GM19324 (cell line): ENCODE measurements at regions not wholly inside any gene's neighbourhood (a gene's known extent, or its start where the extent isn't known, plus 50 kb on each side); places are given as distances from the start of the nearest gene placed in this dataset.

ENCODE experiments used
- ATAC-seq: cut with Tn5 transposase; IDR thresholded peaks from one replicate; pipeline ENCODE4 v1.9.1; 2021; ENCODE audit warnings: mild to moderate bottlenecking, moderate library complexity; ENCODE audit not compliant: unreplicated experiment, low FRiP score

DNA sequence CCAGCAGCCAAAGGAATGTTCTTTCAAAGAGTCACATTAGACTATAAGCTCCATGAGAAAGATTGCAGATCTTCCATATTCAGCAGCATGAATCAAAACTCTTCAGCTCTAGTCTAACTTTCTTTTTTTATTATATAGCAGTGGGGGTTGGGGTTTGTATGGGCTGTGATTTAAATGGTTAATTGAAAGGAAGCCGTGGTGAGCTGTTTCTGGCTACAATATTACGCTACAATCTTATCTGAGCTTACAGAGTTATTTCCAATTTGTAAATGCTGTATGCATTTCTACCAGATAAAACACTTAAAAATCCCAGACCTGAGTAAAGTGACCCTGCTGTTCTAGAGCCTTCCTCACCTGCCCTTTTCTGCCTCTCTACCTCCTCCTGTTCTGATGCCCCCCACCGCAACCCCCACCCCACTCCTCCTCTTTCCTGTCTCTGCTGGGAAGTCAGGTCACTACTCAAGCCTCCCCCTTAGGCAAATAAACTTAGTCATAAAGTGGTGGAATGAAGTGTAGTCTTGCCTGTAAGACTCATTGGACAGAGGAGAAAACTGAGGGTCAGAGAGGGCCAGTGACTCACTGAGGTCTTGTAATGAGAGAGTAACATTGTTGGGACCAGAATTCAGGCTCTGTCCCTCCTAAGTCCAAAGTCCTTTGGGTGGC lies 1089.5 kb downstream of the BCL11B start:
- ATAC-seq: no peak

DNA sequence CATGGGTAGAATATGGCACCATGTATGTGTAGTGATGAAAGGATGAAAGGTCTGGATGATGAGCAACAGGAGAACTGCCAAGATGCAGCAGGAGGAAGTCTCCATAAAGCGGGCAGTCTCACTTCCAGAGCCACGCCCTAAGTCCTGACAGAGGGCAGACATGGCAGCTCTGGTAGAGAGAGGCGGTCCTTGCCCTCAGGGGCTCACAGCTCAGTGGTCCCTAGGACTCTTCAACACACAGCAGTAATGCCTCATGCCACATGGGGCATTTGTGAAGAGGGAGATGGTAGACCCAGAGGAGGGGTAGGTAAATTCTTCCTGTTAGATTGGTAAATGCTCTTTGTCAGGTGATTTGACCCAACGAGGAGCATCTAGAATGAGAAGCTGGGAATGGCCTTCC lies 1088.4 kb downstream of the BCL11B start:
- no peak for ATAC-seq

DNA sequence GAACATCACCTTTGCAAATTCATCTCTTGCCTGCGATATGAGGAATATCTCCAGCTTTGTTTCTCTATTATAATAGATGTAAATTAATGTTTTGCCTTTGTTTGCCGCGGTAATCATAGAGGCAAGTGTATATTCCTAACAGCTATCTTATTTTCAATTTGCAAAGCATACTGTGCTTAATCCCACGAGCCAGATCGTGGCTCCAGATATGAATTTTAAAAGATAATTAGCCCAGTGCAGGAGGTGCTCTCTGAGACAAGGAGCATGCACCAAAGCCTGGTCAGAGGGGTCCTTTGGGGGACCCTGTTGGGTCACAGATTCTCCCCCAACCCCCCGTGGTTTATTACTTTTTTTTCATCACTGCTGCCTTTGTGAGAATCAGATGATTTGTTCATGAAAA lies 1087.5 kb downstream of the BCL11B start:
- ATAC-seq: no peak

DNA sequence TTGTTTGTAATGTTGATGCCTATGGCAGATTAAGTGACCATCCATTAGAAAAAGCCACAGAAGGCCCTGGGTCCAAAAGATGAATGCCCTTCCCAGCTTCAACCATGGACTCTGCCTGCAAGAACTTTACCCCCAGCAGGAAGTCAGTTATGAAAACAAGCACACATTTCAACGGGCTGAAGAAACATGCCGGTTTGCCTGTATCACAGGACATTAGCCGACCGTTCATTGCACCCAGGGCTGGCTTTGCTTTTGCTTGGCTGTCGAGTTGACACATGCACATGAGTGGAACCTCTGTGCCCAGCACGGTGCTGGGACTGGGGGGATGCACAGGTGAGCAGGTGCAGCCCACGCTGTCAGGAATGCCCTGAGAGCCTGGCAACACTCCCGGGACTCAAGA lies 1087.0 kb downstream of the BCL11B start:
- no peak for ATAC-seq

DNA sequence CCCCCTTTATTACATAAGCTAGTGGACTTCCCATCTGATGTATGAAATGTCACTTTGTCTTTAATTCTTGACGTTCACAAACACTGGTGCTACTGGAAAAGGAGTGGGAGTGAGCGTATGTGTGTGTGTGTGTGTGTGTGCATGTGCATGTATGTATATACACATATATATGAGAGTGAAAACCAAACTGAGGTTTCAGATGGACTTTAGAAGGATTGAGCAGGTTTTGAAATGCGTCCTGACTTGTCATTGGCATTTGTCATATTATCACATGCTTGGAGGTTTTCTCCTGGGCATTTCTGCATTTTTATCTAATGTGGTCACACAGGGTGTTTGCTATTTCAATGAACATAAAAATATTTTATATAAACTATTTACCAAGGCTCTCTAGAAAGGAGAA lies 1085.9 kb downstream of the BCL11B start:
- no peak for ATAC-seq

DNA sequence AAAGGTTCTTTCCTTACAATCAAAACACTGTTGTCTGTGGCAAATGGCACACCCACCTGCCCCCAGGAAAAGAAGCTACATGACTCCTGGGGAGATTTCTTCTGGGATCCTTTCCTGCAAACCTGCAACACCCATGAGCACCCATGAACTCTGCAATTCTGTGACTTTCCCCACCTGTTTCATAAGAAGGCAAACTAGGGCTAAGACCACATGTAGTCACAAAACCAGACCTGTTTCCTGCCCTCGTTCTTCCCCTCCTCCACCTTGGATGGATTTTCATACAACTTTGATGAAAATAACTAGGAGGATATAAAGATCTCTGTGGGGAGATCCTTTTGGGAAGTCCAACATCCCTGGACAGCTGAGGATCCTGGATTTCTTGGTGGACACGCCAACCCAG lies 1084.7 kb downstream of the BCL11B start:
- no peak for ATAC-seq

DNA sequence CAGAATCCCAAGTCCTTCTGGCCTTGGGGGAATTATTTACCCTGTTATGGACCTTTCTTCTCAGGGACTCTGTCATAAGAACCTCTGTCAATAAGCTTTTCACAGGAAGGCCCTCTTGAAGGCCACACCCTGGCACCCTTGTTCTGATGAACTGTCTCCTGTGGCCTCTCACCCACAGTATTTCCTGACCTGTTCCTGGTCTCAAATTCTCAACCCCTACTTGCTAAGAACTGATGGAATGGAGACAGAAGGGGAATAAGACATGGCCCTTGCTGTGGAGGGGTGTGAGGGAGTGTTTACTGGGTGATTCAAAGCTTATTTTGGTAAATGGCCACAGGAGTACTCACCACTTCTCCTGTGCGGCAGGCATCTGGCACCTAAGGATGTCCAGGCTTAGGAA lies 1082.9 kb downstream of the BCL11B start:
- no peak for ATAC-seq

DNA sequence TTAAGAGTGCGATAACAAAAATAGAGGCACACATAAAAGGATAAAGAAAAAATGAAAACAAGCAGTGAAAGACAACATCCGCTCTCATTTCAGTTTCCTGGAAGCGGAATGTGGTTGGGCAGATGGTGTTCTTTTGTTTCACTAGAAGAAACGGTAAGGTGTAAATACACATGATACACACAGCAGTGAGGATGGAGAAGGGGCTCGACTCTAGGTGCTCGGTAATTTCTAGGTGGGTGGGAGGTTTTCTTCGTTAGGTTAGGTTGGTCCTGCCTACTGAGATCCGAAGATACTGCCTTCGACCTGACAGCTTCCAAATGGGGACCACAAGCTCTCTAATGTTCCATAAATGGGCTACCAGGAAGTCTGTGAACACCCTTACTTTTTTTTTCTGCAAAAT lies 1082.5 kb downstream of the BCL11B start:
- no peak for ATAC-seq

DNA sequence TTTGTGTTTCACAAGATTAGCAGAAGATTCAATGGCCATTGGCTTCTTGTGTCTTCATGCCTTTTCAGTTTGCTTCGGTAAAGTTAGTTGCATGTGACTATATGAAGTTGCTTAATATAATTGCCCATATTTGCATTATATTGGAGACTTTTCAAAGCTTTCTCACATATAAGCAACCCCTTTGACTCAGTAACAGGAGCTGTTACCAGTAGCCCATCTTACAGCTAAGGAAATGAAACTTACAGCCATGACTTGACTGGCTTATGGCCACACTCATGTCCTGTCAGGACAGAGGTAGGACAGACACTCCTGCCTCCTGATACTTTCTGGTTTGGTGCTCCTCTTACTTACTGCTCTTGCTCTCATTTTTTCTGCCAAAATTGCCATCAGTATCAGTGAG lies 1082.1 kb downstream of the BCL11B start:
- ATAC-seq: no peak

DNA sequence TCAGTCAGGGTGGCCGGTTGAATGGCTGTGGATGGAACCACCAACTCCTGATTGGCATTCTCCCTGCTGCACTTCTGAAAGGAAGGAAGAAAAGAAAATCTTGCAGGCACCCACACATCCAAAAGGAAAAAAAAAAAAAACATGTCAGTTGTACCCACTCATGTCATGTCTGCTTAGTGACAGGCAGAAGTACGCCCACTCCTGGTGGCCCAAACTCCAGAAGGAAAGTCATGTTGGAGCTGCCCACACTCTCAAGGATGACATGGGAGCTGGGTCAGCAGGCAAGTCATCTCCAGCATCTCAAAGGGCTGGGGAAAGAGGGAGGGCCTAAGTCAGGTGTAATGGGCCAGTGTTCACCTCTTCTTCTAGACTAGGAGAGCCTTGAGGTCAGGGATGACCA lies 1079.1 kb downstream of the BCL11B start:
- no peak for ATAC-seq

DNA sequence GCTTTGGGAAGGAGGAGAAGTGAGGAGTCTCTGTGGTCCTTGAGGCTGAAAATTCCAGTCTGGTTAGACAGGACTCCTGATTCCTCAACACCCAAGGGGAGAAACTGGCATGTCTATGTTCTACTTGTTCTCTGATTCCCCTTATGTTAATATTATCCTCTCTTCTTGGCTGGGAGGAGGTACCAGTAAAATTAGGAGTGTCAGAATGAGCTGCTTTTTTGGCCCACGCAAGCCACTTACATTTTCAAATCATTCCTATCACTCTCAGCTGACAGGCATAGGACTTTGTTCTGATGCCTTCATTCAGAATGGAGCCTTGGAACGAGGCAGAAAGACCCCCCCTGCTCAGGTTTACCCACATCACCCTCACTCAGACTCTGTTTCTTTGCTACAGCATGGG lies 1077.2 kb downstream of the BCL11B start:
- no peak for ATAC-seq

DNA sequence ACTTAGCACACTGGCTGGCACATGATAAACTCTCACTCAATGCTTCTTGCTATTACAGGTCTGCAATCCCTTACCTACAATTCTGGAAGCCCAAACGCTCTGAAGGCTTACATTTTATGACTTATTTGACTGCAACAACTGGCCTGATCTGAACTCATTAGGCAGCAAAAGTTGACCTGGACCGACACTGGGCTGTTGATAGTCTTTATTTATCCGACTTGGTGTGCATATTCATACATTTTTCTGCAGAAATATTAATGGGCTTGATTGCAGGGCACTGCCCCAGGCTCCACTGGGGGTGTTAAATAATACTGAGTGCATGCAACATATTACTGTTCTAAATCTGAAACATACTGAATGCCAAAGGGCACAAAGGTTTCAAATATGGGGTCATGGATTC lies 1076.7 kb downstream of the BCL11B start:
- no peak for ATAC-seq

DNA sequence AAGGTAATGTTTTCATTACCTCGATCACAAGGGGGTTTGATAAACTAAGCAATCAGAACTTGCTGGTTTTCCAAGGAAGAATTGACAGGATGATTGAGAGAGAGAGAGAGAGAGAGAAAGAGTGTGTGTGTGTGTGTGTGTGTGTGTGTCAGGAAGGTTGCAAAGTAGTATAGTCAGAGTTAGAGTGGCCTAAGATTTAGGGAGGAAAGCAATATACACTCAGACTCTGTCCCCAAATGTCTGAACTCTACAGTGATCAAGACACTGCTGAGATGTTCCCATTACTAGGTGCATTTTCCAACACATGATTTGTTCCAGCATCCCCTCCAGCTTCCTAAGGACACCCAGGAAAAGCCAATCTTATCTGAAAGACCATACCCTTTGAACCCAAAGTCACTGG lies 1074.1 kb downstream of the BCL11B start:
- ATAC-seq: no peak

DNA sequence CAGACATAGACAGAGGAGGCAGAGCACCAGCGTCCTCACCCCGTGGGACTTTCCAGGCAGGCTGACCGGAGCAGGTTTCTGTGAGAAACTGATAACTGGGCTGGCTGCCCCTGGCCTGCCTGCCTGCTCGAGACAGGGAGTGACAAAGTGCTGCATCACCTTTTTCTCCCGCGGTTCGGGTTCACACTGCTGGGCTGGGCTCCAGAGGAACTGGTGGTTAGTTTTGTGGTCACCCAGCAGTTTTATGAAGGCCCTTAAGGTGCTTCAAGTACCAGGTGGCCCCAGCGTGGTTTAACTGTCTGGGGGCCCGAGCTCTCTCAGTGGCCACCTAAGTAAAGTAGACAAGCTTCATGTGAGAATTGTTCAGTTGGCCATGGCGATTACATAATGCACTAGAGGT lies 1073.6 kb downstream of the BCL11B start:
- no peak for ATAC-seq

DNA sequence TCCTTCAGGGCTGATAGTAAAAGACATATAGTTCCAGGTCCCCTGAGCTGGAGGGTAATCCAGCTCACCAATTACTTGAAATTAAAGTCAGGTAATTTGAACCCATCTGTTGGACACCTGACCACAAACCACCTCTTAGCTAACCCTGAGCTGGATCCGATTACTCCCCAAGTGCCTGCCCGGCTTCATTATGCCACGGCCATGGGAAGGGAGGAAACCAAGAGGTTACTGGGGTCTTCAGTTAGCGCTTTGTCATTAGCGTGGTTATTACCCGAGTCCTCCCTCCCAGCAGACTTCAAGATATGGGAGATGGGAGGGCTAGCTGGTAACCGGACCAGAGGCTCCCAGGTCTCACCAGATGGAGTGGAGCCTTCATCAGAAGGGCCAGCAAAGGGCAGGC lies 1071.4 kb downstream of the BCL11B start:
- ATAC-seq: no peak

DNA sequence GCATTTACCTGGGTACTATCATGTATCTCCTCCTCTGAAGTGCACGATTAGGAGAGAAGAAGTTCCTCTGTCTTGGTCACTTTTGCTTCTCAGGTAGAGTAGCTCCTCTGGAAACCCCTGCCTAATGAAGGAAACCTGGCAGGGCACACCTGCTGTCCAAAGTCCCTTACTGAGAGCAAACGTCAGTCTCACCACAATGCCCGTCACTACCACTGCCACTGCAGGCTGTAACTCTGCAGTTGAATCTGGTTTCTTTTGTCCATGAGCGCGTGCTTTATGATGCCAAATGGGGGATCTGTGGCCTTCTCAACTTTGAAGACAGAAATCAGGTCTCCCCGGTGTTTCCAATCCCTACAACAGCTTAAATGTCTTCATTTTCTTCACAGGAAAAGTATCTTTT lies 1068.6 kb downstream of the BCL11B start:
- no peak for ATAC-seq

DNA sequence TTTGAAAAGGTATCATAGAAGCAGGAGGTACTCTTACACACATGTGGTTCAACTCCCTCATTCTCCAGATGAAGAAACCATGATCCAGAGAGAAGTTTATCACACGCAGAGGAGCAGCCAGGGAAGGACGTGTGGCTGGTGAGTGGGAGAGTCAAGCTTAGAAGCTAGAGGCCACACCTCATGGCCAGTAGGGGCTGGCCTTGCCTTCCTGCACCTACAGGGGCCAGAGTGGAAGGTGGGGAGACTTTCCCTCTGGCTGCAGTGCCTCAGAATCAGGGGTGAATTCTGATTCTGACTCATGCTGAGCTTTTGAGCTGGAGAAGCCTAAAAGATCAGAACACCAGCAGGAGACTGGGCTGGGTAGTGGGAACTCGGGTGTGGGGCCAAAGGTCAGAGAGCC lies 1067.9 kb downstream of the BCL11B start:
- ATAC-seq: no peak

DNA sequence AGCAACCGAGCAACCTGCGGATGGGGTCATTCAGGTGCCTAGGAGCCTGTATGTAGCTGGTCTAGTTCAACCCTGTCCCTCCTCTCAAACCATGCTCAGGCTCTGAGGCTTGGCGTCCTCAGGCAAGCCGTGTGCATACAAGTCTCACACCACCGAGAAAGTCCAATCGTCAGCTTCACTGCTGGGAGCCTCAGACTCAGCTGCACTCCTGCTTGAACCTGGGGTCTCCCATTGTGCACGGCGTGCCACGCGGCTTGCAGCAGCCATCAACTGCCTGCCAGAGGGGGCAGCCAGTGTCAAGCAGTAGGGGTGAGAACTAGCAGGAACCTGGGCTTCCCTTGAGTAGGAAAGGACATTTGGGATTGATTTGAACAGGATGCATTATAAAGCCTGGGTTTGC lies 1064.6 kb downstream of the BCL11B start:
- no peak for ATAC-seq

DNA sequence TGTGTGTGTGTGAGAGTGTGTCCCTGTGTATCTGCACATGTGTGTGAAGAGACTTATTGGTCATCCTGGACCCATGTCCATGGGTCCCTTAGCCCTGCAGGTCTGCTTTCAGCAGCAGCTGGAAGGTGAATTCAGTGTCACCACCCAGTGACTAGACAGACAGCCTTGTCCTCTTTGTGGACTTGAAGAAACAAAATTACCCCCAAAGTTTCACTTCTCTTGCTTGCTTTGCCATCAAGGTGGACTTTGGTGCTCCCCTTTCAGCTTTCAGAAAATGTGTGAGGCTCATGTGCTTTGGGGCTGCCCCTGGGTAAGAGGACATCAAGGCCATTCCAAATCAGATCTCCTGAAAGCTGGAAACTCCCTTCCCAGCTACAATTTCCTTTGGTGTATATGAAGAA lies 1063.8 kb downstream of the BCL11B start:
- ATAC-seq: no peak

DNA sequence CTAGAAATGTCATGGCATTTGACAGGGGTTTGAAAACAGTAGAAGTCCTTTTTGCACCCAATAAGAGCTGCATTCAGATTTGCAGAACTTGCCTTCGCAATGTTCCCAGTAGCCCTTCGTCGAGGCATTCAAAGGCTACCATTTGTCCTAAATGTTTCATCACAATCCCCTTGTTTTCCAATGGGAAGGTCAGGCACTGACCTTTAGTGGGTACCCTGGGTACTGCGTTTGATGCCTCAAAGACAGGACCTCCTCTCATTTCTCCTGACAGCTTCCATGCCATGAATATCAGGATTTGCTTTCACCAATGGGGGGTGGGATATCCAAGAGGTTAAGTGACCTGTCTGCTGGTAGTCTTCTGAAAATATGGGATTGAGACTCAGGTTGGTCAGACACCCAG lies 1063.1 kb downstream of the BCL11B start:
- no peak for ATAC-seq

DNA sequence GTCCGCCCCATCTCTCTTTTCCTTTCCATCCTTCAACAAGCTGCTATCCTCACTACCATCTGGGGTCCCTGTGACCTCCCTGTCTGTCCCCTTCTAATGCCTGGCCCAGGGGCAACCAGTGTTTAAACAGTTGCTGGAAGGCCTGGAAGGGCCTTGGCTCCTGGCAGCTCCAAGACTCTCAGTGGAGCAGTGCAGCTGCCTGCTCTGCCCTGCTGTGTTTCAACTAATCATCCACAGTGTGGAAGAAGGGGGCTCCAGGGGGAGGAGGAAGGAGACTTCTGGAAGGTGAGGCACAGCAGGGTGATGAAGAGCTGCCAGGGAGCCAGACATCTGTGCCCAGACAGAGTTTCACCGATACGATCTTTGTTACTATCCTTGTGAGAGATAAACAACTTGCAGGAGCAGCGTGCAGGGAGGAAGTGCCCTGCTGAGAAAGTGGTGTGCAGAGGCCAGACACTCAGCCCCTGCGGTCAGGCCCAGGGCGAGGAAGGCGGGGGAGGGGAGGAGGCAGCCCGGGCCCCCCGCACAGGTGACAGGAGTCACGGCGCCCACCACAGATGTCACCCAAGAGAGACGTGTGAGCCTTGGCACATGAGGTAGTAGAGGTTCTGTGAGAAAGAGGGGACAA lies 1061.8 kb downstream of the BCL11B start:
- ATAC-seq: no peak

DNA sequence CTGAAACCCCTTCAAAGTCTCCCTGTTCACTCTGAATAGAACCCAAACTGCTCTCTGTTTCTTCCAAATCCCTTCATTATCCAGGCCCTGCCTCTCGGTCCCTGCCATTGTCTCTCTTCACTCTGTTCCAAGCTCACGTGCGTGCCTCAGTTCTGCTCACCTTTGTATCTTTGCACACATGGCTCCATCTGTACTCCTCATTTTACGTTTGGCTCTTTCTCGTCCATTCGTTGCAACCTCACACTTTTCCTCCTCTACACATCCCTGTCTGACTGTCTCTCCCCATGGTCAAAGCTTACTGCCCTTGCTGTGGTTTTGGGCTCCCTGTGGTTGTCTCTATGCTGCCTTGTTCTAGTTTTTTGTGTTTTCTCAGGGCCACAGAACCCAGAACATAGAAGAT lies 1054.5 kb downstream of the BCL11B start:
- ATAC-seq: no peak

DNA sequence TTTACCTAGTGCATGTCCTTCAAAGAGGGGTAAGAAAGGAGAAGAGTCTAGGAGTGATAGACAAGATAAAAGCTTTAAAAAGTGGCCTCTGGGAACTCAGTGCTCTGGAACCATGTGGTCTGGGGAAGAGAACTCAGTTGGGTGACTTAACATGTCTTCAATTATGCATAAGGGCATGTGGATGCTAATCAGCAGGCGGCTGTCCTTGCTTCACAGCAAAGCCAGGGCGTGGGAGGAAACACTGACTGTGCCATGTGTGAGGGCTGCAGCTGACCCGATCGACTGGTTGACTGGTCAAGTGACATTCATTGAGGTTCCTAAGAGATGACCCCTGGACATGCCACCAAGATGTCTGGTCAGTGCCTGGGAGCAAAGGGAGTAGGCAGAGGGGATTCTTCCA lies 1053.8 kb downstream of the BCL11B start:
- no peak for ATAC-seq
